Kidney capillary endothelial cell (primary cell): ENCODE measurements at regions not wholly inside any gene's neighbourhood (a gene's known extent, or its start where the extent isn't known, plus 50 kb on each side); places are given as distances from the start of the nearest gene placed in this dataset.

ENCODE experiments used
- DNase-seq: peaks from one replicate; pipeline ENCODE4 v3.0.0-alpha.2; 2018; ENCODE audit warnings: low spot score

DNA sequence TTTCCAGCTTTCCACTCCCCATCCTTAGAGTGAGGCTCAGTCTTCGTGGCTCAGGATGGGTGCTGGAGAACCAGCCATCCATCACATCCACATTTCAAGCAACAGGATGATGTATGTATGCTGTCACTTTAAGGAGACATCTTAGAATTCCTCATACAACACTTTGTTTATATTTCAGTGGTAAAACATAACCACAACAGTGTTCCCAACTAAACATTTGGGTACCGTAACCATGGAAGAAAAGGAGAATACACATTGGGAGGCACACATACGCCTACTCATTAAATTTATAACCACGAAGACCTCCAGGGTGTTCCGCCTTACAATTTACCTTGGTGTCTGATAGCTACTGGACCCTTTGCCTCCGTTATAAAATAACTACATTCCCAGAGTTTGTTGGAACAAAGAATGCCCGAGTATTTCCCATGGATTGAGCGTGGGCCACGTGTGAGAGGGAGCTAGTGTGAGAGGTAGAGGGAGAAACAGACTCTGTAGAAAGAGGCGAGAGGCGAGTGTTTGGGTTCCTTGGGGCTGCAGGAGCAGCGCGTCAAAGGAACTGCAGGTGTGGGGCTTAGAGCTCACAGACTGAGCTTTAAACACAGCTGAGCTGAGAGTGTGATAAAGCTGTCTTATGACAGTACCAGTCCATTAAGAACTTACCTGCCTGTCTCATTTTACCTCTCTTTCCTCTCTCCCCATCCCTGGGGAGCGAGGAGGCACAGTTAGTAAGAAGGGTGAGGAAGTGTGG lies 111.5 kb upstream of the USP24 start:
- DNase-seq: no peak

DNA sequence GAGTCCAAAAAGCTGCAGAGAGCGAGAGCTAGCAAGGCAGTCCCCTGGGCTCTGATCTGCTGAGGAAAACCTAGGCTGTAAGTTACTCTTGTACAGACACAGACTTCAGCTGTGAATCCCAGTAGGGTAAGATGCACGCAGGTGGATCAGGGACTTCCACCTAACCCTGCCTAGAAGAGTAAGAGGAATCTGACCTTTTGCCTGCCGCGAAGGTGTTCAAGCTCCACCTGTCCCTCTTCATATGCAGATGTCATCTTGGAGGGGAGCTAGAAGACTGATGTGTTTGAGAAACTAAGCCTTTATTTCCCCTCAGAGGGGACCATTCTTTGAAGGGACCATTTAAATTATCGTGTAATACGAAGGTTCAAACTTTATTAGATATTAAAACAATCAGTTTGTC lies 108.6 kb upstream of the USP24 start:
- no peak for DNase-seq

DNA sequence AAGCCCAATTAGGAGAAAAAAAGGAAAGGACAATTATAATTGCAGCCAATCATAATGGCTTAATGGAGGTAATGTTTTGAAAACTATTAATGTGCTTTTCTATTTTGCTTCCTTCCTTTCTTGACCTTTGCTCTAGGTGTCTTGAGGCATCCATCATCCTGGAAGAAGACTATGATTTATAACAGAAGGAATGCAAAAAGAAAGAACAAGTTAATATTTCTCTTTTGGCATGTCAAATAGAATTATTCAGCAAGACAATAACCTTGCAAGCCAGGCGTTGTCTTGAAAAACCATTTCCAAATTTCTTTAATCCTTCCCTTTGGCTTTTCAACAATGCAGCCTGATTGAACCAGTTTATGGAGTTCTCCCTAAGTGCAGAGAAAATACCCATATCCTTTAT lies 107.7 kb upstream of the USP24 start:
- DNase-seq: no peak

DNA sequence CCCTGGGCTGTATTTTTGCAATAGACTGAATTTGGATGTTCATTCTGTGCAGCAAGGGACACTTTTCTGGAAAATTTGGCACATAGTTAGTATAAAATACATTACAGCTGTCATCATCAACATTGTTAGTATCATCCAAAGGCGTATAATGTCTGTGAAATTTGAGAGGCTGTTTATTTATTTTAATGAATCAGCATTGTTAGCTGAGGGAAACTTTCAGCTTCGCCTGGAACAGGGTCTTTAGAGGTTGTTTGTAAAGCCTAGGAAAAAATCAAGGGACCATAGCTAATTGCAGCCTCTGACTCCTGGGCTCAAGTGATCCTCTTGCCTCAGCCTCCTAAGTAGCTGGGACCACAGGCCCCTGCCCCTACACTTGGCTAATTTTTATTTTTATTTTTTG lies 106.8 kb upstream of the USP24 start:
- DNase-seq: no peak

DNA sequence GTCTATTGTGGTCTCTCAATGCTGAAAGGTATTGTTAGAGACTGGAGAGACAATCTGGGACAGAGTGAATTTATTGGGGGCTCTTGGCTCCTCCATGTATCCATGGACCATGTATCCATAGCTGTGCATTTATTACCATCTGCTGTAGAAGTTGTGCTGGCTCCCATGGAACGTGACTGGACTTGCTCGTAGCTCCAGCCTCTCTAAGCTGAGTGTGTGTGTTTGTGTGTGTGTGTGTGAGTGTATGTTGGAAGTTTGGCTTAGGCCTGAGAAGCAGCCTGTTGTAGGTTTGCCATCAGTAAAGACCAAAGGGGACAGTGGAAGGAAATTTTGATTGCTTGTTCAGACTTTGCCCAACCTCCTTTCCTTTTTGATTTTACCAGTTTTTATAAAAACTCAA lies 105.7 kb upstream of the USP24 start:
- no peak for DNase-seq

DNA sequence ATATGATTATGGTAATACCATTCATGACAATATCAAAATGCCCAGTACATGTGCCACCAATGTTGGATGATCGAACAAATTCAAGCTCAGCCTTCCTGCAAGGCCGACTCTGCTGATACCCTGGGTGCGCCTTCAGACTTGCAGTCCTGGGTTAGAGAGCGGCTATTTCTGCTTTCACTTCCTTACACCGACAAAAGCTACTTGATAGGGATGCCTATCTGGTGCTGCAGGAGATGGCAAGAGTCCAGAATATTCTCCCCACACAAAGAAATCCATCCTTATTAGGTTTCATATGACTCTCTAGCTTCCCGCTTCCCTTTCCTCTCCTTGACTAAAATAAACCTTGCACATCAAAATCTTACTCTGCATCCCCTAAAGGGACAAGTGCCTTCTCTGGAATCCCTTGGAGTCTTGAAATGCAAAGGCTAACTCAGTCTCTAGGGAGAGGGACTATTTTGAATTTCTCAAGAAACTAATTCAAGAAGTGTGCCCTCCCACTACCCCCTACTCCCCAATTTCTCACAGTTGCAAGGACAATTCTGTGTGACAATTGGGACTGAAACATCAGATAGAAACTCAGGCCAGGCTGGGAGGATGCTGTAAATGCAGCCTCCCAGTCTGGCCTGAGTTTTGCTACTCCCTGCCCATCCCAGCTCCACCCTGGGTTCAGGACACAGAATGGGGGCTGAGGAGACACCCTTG lies 103.1 kb upstream of the USP24 start:
- DNase-seq: peak; percentile 88

DNA sequence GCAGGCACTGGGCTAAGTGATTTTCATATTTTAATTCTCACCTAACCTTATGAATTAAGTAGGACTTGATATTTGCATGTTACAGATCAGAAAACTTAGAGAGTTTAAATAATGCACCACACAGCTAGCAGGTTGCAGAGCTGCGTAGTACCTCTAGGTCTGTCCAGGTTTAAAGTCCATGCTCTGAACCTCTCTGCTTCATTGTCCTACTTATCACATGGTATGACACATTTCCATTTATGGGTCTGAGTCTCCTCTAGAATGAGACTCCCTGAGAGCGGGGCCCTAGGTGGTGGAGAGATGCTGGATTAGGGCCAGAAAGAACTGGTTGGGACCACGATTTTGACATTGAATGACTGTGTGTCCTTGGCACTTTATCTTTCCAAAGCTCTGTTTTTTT lies 102.5 kb upstream of the USP24 start:
- peak; percentile 57 for DNase-seq

DNA sequence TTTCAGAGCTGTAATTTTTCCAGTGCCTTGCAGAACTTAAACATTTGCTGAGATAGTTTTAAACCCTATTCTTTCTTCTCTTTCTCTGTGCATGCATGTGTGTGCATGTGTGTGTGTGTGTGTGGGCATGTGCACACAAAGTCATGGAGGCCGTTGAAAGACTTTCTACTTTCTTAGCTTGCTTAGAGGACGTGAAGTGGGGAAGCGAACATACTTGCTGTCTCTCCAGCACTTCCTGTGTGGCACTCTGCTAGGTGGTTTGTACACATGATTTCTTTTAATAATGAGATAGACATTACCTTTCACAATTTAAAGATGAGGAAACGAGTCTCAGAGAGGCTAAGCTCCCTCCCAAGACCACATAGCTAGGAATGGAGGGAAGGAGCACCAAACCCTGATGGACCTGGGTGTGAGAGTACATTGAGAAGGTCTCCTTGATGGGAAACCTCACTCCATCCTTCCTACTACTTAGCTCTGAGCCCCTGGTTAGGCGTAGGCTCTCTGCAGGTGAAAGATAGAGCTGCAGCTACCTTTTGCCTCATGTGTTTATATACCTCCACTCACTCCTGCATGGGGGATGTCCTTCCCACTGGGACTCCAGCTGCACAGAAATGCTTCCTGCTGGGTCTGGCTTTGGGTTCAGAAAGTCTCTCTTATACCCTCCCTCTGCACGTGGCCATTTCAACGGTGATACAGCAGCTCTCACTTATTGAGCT lies 101.9 kb upstream of the USP24 start:
- DNase-seq: no peak

DNA sequence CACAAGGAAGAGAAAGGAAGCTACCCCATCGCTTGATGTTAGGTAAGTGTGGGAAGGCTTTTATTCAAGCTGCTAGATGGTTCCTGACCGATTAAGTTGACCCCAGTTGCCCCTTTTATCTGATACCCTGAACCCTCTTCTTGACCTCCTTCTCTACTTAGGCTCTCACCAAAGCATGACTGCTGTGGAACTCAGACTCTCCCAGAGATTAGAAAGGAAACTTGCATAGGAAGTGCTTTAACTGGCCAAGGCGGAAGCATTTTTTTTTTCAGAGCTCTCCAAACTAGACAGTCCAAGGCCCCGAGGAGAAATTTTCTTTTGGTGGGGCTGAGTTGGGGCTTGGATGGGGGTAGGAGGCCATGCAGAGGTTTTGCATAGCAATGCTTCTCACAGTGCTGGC lies 101.3 kb upstream of the USP24 start:
- no peak for DNase-seq

DNA sequence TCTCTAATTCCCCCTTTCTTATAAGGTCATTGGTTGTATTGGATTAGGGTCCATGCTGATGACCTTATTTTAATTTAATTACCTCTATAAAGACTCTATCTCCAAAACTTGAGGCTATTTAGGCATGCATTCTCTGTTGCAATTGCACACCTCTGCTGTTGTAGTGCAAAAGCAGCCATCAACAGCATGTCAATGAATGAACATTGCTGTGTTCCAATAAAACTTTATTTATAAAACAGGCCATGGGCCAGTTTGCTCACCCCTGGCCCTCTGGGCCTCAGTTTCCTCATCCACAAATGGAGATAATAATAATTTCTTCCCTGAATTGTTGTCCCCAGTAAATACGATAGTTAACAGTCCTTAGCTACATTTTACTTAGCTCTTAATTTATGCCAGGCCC lies 100.4 kb upstream of the USP24 start:
- no peak for DNase-seq

DNA sequence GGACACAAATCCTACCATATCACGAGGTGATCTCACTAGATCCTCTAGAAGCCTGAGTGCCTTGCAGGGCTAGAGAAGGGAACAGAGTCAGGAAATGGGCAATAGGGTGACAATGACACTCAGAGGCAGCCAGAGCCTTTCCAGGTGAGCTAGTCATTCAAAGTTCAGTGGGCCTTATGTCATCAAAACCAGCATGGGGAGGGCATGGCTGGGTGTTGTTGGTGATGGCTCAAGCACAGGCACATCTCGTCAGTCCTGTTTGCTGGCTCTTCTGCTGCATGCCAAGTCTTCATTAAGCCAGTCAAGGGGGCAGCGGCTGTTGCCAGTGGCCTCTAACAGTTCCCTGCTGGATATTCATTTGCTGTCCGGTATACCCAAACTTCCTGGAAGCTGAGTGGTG lies 99.6 kb upstream of the USP24 start:
- DNase-seq: no peak

DNA sequence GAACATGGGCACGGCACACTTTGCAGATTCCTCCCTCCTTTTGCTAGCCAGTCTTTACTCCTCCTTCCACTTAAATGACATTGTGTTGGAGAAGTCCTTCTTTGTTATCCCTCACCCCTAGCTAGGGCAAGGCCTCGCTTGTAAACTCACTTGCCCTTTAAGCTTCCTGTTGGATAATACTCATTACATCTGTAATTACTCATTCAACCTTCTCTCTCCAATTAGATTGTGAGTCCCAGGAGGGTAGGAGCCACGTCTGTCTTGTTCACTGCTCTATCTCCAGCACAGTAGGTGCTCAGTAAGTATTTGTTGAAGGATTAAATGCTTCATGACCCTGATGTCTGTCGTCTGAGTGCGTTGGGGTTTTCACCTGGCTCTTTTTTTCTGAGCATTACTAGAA lies 98.7 kb upstream of the USP24 start:
- no peak for DNase-seq

DNA sequence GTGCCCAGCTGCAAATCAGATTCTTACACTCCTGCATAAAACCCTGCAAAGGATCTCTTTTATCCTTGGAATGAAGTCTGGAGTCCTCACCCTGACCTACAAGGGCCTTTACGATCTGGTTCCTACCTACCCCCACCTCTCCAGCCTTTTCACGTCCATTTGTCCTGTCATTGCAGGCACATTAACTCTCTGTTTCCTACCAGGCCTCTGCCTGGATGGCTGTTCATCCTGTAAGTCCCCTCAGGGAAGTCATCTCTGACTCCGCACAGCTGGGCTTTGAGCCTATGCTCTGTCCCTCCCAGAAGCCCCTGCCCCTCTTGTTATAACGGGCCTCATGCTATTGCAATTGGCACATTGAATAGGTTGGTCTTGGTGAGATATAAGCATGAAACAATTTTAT lies 96.8 kb upstream of the USP24 start:
- no peak for DNase-seq

DNA sequence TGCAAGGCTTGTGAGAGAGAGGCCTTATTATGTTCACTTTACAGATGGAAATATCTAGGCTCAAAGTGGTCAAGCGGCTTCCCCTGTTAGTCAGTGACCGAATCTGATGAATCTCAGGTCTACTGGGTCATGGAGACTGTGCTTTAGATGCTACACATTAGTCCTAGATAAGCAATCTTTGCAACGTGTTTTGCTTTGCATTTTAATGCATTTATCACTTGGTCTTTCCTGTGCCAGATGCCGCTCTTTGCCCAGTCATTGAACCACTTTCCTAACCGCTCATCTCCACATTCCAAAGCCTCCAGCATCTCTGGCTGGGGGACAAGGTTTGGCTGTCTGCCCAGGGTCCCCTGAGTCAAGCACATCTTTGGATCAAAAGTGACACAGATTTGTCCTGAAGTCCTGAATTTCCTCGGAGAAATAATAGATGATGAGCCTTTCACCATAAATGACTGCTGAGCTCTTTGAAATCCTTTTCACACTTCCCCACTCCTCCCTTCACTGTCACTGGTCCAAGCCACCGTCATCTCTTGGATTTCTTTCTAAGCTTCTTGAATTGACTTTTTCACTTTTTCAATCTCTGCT lies 96.0 kb upstream of the USP24 start:
- peak; percentile 76 for DNase-seq

DNA sequence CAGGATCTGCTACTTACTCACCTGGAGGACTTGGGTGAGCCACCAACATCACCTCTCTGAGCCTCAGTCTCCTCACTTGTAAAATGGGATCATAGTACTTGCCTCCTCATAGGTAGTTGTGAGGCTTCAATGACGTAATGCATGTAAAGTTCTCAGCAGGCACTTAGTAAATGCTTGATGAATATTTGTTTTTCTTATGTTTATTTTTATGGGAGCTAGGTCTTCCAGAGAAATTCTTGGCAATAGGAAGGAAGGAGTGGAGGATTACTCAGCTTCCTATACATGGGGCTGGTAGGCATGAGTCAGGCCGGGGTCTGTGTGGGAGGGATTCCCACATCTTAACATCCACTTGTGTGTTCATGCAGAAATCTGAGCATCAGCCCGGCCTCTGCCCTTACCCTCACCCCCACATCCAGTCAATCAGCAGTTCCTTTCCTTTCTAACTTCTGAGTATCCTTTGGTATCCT lies 95.4 kb upstream of the USP24 start:
- peak; percentile 97 for DNase-seq

DNA sequence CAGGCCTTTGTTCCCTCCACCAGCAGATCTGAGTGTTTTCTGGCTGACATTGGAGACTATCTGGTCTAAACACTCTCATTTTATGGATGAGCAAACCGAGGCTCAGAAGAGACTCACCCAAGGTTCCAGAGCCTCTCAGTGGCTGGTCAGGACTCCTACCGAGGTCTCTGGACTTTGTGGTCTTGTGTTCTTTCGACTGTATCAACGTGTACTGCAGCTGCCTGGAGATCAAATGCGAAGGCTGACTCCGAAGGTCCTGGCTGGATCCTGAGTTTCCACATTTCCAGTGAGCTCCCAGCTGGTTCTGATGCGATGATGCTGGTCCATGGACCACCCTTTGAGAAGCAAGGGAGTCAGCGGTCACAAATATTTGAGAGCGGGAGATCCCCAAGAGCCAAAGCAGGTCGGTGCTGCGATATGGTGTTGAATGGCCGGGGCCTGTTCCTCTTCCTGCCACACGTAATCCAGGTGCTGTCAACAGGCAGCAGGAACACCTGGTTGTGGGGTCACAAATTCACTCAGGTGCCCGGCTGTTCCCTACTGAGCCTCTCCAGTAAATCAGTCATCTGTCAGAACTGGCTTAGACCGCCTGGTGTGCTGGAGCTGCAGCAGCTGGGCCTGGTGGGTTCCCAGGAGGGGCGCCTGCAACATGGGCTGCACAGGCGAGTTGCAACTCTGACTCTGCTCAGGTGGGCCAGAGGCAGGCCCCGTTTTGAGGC lies 94.8 kb upstream of the USP24 start:
- no peak for DNase-seq

DNA sequence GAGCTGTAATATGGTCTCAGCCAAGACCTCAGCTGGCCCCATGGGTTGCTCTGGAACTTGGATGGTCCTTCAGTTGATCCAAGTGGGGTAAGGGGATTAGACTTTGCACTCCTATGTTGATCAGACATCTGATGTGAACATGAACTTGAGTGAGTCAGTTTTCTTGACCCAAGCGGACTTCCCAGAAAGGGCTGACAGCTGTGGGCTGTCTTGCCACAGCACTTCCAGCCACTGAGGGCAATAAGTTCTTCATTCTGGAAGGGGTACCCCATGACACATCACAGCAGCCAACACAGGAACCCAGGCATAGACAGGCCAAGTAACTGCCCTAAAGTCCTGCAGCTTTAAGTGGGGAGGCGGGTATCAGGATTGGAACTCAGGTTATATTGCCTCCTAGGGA lies 93.9 kb upstream of the USP24 start:
- no peak for DNase-seq

DNA sequence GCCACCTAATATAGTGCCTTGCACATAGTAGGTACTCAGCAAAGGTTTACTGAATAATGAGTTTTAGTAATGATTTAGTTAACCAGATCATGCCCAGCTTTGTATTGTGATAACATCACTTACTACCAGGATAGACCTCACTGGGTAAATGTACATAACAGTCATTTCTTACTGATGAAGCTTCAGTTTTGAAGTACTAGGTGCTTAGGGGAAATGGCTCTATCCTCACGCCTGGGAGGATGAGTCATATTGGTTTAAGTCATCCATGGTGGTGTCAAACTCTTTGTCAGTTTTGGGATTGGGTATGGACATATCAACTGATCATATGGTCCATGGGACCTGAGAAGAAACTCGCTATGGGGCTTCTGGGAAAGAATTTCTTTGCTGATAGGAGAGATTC lies 90.6 kb upstream of the USP24 start:
- DNase-seq: no peak

DNA sequence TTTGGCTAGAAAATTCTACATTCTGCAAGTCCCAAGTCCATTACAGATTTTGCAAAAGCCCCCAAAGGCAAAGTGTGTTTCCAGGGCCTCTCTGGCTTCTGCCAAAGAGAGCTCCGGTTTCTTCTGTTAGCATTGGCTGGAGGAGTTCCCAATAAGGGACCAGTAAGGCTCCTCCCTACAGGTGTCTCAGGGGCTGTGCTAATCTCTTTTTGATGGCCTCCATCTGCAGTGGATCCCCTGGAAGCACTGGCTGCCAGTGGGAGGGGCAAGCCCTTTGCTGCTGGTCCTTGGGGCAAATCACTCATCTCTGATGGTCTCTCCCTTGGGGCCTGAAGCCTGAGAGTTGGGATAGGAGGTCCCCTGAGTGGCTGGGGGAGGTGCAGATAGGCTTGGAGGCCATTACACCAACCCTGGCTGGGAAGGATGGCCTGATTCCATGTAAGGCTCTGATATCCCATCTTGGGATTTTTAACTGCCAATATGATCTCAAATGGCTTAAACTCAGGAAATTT lies 89.1 kb upstream of the USP24 start:
- DNase-seq: no peak

DNA sequence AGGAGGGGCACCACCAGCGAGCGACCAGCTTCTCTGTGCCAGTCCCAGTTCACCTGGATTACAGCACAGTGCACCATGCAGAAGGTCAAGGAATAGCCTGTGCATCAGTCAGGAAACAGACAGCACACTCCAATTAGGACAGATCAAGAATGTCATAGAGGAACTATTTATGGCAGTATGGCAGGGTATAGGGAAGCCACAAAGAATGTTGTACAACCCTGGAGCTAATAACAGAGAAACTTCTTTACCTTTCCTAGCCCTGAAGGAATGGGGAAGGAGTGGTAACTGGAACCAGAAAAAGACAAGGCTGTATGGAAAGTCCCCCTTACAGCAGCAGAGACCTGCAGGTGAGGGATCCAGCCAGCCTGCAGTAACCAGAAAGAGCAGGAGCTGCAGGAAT lies 87.8 kb upstream of the USP24 start:
- DNase-seq: no peak

DNA sequence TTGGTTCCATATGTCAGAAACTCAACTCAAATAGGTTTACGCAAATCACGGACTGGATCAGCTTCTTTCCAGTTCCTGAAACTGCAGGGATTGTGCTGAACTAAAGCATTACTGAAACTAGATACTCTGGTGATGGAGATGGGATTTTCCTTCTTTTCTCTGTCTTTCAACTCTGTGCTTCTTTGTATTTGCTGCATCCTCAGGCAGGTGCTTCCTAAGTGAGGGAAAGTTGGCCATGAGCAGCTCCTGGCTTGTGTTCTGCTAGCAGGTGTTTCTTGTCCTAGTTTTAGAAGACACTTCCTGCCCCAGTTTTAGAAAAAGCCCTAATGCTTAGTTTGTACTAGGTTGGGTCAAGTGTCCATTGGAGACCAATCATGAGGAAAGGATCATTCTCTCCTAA lies 86.7 kb upstream of the USP24 start:
- no peak for DNase-seq

DNA sequence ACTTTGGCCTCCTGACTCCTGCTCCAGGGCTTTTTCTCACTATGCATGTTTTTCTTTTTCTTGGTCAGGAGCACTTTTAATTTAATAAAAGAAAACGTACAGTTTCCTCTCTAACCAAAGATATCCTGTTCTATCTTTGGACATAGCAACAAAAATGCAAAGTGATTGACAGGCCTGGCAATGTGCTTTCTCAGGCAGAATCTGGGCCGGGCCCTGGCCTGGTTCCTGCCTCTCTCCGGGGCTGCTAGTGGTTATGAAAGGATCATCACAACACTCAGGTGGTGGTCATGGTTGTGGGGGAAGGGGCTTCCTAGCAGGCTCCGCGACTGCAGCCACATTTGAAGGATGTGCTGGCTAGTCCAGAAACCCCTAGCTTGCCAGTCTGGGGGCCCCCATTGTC lies 85.8 kb upstream of the USP24 start:
- no peak for DNase-seq
